Smooth muscle cell (in vitro differentiated cells): ENCODE measurements at regions not wholly inside any gene's neighbourhood (a gene's known extent, or its start where the extent isn't known, plus 50 kb on each side); places are given as distances from the start of the nearest gene placed in this dataset.

Experiments used
- DNase-seq: peaks from one replicate; lab custom pipeline; 2025; ENCODE audit not compliant: unreplicated experiment; lab: John Stamatoyannopoulos, UW
- H2AFZ ChIP-seq: fragments of 200-600 bp; sonication (generic); 2 replicates; pipeline ENCODE4 v1.6.0; 2016; ENCODE audit warnings: antibody characterized with exemption, low read depth, mild to moderate bottlenecking
- H3F3A ChIP-seq: fragments of 200-600 bp; sonication (generic); 2 replicates; pipeline ENCODE4 v1.6.0; 2017; ENCODE audit warnings: antibody characterized with exemption, low read depth
- H3K27ac ChIP-seq: fragments of 200-600 bp; sonication (generic); 2 replicates; pipeline ENCODE4 v1.5.1; 2016; ENCODE audit warnings: low read depth, mild to moderate bottlenecking
- H3K27me3 ChIP-seq: fragments of 200-600 bp; sonication (generic); 2 replicates; pipeline ENCODE4 v1.6.1; 2016; ENCODE audit warnings: low read depth, mild to moderate bottlenecking
- H3K36me3 ChIP-seq: fragments of 200-600 bp; sonication (generic); 2 replicates; pipeline ENCODE4 v1.5.1; 2016; ENCODE audit warnings: low read depth
- H3K4me1 ChIP-seq: fragments of 200-600 bp; sonication (generic); 2 replicates; pipeline ENCODE4 v1.5.1; 2016; ENCODE audit warnings: low read depth
- H3K4me2 ChIP-seq: fragments of 200-600 bp; sonication (generic); 2 replicates; pipeline ENCODE4 v1.6.0; 2016; ENCODE audit warnings: mild to moderate bottlenecking
- H3K4me3 ChIP-seq: fragments of 200-600 bp; sonication (generic); 2 replicates; pipeline ENCODE4 v1.5.1; 2016; ENCODE audit warnings: mild to moderate bottlenecking
- H3K79me2 ChIP-seq: fragments of 200-600 bp; sonication (generic); 2 replicates; pipeline ENCODE4 v1.6.0; 2016; ENCODE audit warnings: low read depth, mild to moderate bottlenecking
- H3K9ac ChIP-seq: fragments of 200-600 bp; sonication (generic); 2 replicates; pipeline ENCODE4 v1.6.0; 2016; ENCODE audit warnings: low read depth
- H3K9me3 ChIP-seq: fragments of 200-600 bp; sonication (generic); replicated peaks from 2 replicates; pipeline ENCODE4 v1.5.1; 2016; ENCODE audit warnings: low read depth
- H4K20me1 ChIP-seq: fragments of 200-600 bp; sonication (generic); 2 replicates; pipeline ENCODE4 v1.6.0; 2016; ENCODE audit warnings: low read depth
- CTCF ChIP-seq: fragments of 200-600 bp; sonication (generic); IDR thresholded peaks from 2 replicates; pipeline ENCODE4 v1.5.1; 2017; ENCODE audit warnings: borderline replicate concordance, mild to moderate bottlenecking, antibody characterized with exemption; ENCODE audit not compliant: insufficient read depth, poor library complexity, severe bottlenecking
- WGBS: methylation state at CpG from one replicate; pipeline ENCODE4 v1.1.7; 2016; ENCODE audit warnings: low lambda C conversion rate; 5-methylcytosine and 5-hydroxymethylcytosine counted together

GRCh38 chr13:50572129-50572528 lies 271.4 kb downstream of the DLEU7 start:
- Histone ChIP-seq H3K4me2 (no peak overlapping the region), H3K4me3 (no peak overlapping the region), H3K4me1 (no peaks in the 10 kb centered on the region), H3K27ac (no peak overlapping the region), H4K20me1 (no peaks in the 10 kb centered on the region), H2AFZ (no peak overlapping the region), H3K27me3 (no peaks in the 10 kb centered on the region), H3K9me3 (no peaks in the 10 kb centered on the region), H3K36me3 (no peaks in the 10 kb centered on the region), H3K9ac (no peak overlapping the region), H3K79me2 (no peaks in the 10 kb centered on the region), H3F3A (no peaks in the 10 kb centered on the region)
- no peak for DNase-seq
- WGBS, result 90% methylated on average over 3 of the region's 3 CpGs
- no peak for TF ChIP-seq CTCF

- Histone ChIP-seq H4K20me1 (no peaks in the 10 kb centered on the region), H3K36me3 (no peaks in the 10 kb centered on the region), H3F3A (no peaks in the 10 kb centered on the region), H2AFZ (no peak overlapping the region), H3K27ac (no peak overlapping the region), H3K9ac (no peak overlapping the region), H3K27me3 (no peaks in the 10 kb centered on the region), H3K4me1 (no peaks in the 10 kb centered on the region), H3K79me2 (no peaks in the 10 kb centered on the region), H3K4me3 (no peak overlapping the region), H3K9me3 (no peaks in the 10 kb centered on the region), H3K4me2 (peak overlapping the region; percentile 8)
- TF ChIP-seq CTCF, result no peak
- DNase-seq, result no peak
- WGBS, result 63% methylated on average over 4 of the region's 4 CpGs
These were observed 270.4 kb downstream of the DLEU7 start for GRCh38 chr13:50573066-50573465.

GRCh38 chr13:50574731-50575130 lies 268.8 kb downstream of the DLEU7 start:
- Histone ChIP-seq H4K20me1 (no peaks in the 10 kb centered on the region), H3K27ac (no peak overlapping the region), H2AFZ (no peak overlapping the region), H3K36me3 (no peaks in the 10 kb centered on the region), H3K9me3 (no peaks in the 10 kb centered on the region), H3K4me2 (no peak overlapping the region), H3K9ac (no peak overlapping the region), H3K4me3 (no peak overlapping the region), H3F3A (no peaks in the 10 kb centered on the region), H3K27me3 (no peaks in the 10 kb centered on the region), H3K4me1 (no peaks in the 10 kb centered on the region), H3K79me2 (no peaks in the 10 kb centered on the region)
- TF ChIP-seq CTCF, result no peak
- WGBS, result 67% methylated on average over 3 of the region's 3 CpGs
- no peak for DNase-seq

GRCh38 chr13:50575138-50575537 lies 268.4 kb downstream of the DLEU7 start:
- Histone ChIP-seq H3K27me3 (no peaks in the 10 kb centered on the region), H3K9ac (no peak overlapping the region), H3K4me1 (no peaks in the 10 kb centered on the region), H3K36me3 (no peaks in the 10 kb centered on the region), H2AFZ (no peak overlapping the region), H3K27ac (no peak overlapping the region), H3K4me3 (no peak overlapping the region), H4K20me1 (no peaks in the 10 kb centered on the region), H3F3A (no peaks in the 10 kb centered on the region), H3K9me3 (no peaks in the 10 kb centered on the region), H3K4me2 (no peak overlapping the region), H3K79me2 (no peaks in the 10 kb centered on the region)
- no peak for DNase-seq
- 99% methylated on average over 3 of the region's 3 CpGs for WGBS
- TF ChIP-seq CTCF, result no peak
